ENCODE measurements at regions not wholly inside any gene's neighbourhood (a gene's known extent, or its start where the extent isn't known, plus 50 kb on each side); places are given as distances from the start of the nearest gene placed in this dataset.

DNA sequence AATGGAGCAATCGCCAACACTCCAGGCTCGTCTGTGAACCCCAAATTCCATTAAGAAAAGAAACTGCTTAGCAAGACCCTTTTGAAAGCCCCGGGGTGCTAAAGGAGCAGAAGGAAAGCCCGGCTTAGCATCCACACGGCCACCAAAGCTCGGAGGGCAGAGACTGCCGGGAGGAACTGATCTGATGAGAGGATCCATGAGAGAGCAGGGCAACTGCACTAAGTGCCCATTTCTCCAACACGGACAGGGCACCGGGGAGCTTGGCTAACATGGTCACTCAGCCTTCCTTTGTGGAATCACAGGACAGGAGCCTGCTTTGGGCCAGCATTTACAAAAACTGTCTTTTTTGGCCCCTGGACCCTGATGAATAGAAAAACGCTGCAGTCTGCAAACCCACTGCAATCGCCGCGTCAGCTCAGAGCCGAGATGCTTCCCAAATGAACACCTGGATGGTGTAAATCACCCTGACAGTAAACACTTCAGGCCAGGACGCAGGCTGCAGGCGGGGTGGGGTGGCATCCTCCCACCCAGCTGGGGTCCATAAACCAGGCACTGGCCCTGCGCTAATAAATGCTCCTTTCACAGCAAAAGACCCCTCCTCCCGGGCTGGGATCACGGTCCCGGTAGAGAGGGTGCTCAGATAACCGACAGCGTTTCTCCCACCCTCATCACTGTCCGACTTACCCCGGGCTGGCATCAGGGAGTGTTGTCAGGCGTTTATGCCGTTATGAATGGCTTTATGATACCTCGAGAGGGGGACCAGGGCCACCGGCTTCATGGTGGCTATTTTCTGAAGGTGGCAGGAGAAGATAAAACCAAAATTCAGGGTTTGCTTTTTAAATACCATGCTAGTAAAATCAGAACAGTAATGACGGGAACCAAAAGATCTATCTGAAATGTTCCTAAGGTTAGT is 299.5 kb downstream of the IRF8 start:
- 25% methylated on average over 16 of the region's 29 CpGs for WGBS (ENCODE audit: insufficient coverage, low coverage, low lambda C conversion rate, missing lambda C conversion rate)
- Histone ChIP-seq H3K9me3 (no peaks in the 10 kb centered on the region), H3K27ac (no peak overlapping the region), H3K27me3 (no peaks in the 10 kb centered on the region), H3K4me3 (no peak overlapping the region), H3K4me1 (no peaks in the 10 kb centered on the region), H3K36me3 (no peaks in the 10 kb centered on the region)
- intact Hi-C loops (cut with DNase I): no loop called here
- TF ChIP-seq CTCF (IDR thresholded peaks at IDR 0.05) (no peak), POLR2A (IDR thresholded peaks at IDR 0.05) (no peak)
- no peak for ATAC-seq
- no peak for DNase-seq

DNA sequence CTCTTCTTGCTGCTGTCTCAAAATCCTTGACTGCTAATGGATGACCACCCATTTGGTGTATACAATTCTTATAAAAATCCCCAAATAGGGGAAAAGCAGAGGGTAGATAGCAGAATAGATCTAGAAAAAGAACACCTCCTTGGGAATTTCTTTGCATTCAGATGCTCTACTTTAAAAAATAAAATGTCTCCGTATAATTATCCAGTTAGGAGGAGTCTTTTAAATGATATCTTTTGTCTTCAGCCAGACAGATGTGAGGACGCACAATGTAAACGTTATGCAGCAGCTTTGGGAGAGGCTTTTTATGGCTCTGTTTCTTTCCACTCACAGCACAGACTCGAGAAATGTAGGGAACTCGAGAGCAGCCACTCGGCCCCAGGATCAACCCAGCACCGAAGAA is 300.2 kb downstream of the IRF8 start:
- ATAC-seq (no peak), DNase-seq (no peak)
- intact Hi-C loops (cut with DNase I): no loop called here
- Histone ChIP-seq H3K27me3 (no peaks in the 10 kb centered on the region), H3K9me3 (no peaks in the 10 kb centered on the region), H3K4me1 (no peaks in the 10 kb centered on the region), H3K4me3 (no peak overlapping the region), H3K36me3 (no peaks in the 10 kb centered on the region), H3K27ac (no peak overlapping the region)
- WGBS (ENCODE audit: insufficient coverage, low coverage, low lambda C conversion rate, missing lambda C conversion rate): 21% methylated on average over 7 of the region's 7 CpGs
- TF ChIP-seq CTCF (IDR thresholded peaks at IDR 0.05) (no peak), POLR2A (IDR thresholded peaks at IDR 0.05) (no peak)

GRCh38 chr16:86199871-86200695 is 301.1 kb downstream of the IRF8 start:
- Histone ChIP-seq H3K4me1 (no peaks in the 10 kb centered on the region), H3K9me3 (no peaks in the 10 kb centered on the region), H3K27me3 (no peaks in the 10 kb centered on the region), H3K27ac (no peak overlapping the region), H3K36me3 (no peaks in the 10 kb centered on the region), H3K4me3 (no peak overlapping the region)
- TF ChIP-seq POLR2A (IDR thresholded peaks at IDR 0.05): no peak
- TF ChIP-seq CTCF (IDR thresholded peaks at IDR 0.05): no peak
- ATAC-seq (no peak), DNase-seq (no peak)
- WGBS (ENCODE audit: insufficient coverage, low coverage, low lambda C conversion rate, missing lambda C conversion rate): 44% methylated on average over 27 of the region's 28 CpGs
- intact Hi-C loops (cut with DNase I): no loop called here

DNA sequence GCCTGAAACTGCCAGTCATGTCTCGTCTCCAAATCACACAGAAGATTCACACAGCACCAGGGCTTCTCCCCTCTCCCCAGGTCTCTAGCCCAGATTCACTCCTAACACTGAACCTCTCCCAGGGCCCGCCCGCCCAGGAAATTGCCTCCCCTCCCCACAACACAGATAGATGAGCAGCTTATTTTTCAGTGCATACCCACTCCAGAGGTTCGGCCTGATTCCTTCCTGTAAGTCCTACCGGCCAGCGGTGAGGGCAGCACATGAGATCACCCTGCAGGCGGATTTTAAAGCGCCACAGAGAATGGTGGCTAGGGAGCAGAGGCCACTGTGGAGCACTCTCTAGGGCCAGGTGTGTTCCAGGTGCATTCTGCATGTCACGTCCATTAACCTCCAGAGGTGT is 301.8 kb downstream of the IRF8 start:
- ATAC-seq (no peak), DNase-seq (no peak)
- Histone ChIP-seq H3K4me1 (no peaks in the 10 kb centered on the region), H3K27me3 (no peaks in the 10 kb centered on the region), H3K4me3 (no peak overlapping the region), H3K36me3 (no peaks in the 10 kb centered on the region), H3K27ac (no peak overlapping the region), H3K9me3 (no peaks in the 10 kb centered on the region)
- intact Hi-C loops (cut with DNase I): no loop called here
- TF ChIP-seq CTCF (IDR thresholded peaks at IDR 0.05) (no peak), POLR2A (IDR thresholded peaks at IDR 0.05) (no peak)
- 22% methylated on average over 4 of the region's 9 CpGs for WGBS (ENCODE audit: insufficient coverage, low coverage, low lambda C conversion rate, missing lambda C conversion rate)
